ENCODE measurements at regions not wholly inside any gene's neighbourhood (a gene's known extent, or its start where the extent isn't known, plus 50 kb on each side); places are given as distances from the start of the nearest gene placed in this dataset.

GRCh38 chr5:165906871-165907270 lies 2384.6 kb upstream of the WWC1 start:
- Mint-ChIP-seq H3K36me3 (ENCODE audit: insufficient read depth) (no peaks in the 10 kb centered on the region), H3K27me3 (no peaks in the 10 kb centered on the region), H3K27ac (no peak overlapping the region), H3K4me1 (ENCODE audit: low read depth) (no peaks in the 10 kb centered on the region), H3K9me3 (ENCODE audit: low read depth) (peaks cover 10% of the 10 kb centered on the region), H3K4me3 (ENCODE audit: low read depth) (no peak overlapping the region)
- DNase-seq (ENCODE audit: low spot score, unreplicated experiment) = no peak
- no peak for TF ChIP-seq CTCF (IDR thresholded peaks at IDR 0.05; ENCODE audit: unreplicated experiment)

GRCh38 chr5:165913059-165913458 lies 2378.4 kb upstream of the WWC1 start:
- Mint-ChIP-seq H3K9me3 (ENCODE audit: low read depth) (peaks cover 13% of the 10 kb centered on the region), H3K4me1 (ENCODE audit: low read depth) (no peaks in the 10 kb centered on the region), H3K27ac (no peak overlapping the region), H3K27me3 (no peaks in the 10 kb centered on the region), H3K36me3 (ENCODE audit: insufficient read depth) (no peaks in the 10 kb centered on the region), H3K4me3 (ENCODE audit: low read depth) (no peak overlapping the region)
- TF ChIP-seq CTCF (IDR thresholded peaks at IDR 0.05; ENCODE audit: unreplicated experiment) = no peak
- no peak for DNase-seq (ENCODE audit: low spot score, unreplicated experiment)

GRCh38 chr5:165914456-165914855 lies 2377.0 kb upstream of the WWC1 start:
- Mint-ChIP-seq H3K9me3 (ENCODE audit: low read depth) (peaks cover 13% of the 10 kb centered on the region), H3K27ac (no peak overlapping the region), H3K4me1 (ENCODE audit: low read depth) (no peaks in the 10 kb centered on the region), H3K4me3 (ENCODE audit: low read depth) (no peak overlapping the region), H3K27me3 (no peaks in the 10 kb centered on the region), H3K36me3 (ENCODE audit: insufficient read depth) (no peaks in the 10 kb centered on the region)
- no peak for DNase-seq (ENCODE audit: low spot score, unreplicated experiment)
- no peak for TF ChIP-seq CTCF (IDR thresholded peaks at IDR 0.05; ENCODE audit: unreplicated experiment)

GRCh38 chr5:165919196-165919595 lies 2372.2 kb upstream of the WWC1 start:
- Mint-ChIP-seq H3K9me3 (ENCODE audit: low read depth) (peaks cover 5% of the 10 kb centered on the region), H3K4me3 (ENCODE audit: low read depth) (no peak overlapping the region), H3K36me3 (ENCODE audit: insufficient read depth) (no peaks in the 10 kb centered on the region), H3K4me1 (ENCODE audit: low read depth) (peaks cover 3% of the 10 kb centered on the region), H3K27ac (no peak overlapping the region), H3K27me3 (peaks cover 10% of the 10 kb centered on the region)
- no peak for DNase-seq (ENCODE audit: low spot score, unreplicated experiment)
- no peak for TF ChIP-seq CTCF (IDR thresholded peaks at IDR 0.05; ENCODE audit: unreplicated experiment)

GRCh38 chr5:165920655-165921054 lies 2370.8 kb upstream of the WWC1 start:
- Mint-ChIP-seq H3K27ac (no peak overlapping the region), H3K27me3 (peaks cover 11% of the 10 kb centered on the region), H3K4me1 (ENCODE audit: low read depth) (peaks cover 3% of the 10 kb centered on the region), H3K36me3 (ENCODE audit: insufficient read depth) (no peaks in the 10 kb centered on the region), H3K4me3 (ENCODE audit: low read depth) (no peak overlapping the region), H3K9me3 (ENCODE audit: low read depth) (peaks cover 5% of the 10 kb centered on the region)
- TF ChIP-seq CTCF (IDR thresholded peaks at IDR 0.05; ENCODE audit: unreplicated experiment) = no peak
- DNase-seq (ENCODE audit: low spot score, unreplicated experiment) = no peak
